ENCODE measurements at regions not wholly inside any gene's neighbourhood (a gene's known extent, or its start where the extent isn't known, plus 50 kb on each side); places are given as distances from the start of the nearest gene placed in this dataset.

DNA sequence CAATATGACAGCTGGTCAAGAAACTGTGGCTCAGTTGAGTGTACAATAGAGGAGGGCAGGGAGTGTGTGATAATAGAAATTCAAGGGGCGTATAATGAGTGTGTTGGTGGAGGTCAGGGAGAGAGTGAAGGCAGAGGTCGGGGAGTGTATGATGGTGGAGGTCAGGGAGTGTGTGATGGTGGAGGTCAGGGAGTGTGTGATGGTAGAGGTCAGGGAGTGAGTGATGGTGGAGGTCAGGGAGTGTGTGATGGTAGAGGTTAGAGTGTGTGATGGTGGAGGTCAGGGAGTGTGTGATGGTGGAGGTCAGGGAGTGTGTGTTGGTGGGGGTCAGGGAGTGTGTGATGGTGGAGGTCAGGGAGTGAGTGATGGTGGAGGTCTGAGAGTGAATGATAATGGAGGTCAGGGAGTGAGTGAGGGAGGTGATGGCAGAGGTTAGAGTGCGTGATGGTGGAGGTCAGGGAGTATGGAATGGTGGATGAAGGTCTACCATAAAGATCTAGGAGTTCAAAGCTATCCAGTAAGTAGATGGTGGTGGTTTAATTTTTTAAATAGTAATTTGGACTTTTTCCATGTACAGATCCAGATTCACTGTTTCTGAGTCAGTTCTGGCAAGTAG, 57.7 kb upstream of the TNS3 start:
- no peak overlapping the region for H3K9ac ChIP-seq (ENCODE audit: low read depth in 1 of 2, low read length in 2 of 2)
- H3K27ac ChIP-seq (ENCODE audit: low read depth in 2 of 2, low read length in 2 of 2), result no peak overlapping the region
- peaks cover 3 to 6% of the 10 kb centered on the region in 2 donors for H3K4me1 ChIP-seq (ENCODE audit: control insufficient read depth in 2 of 2, insufficient read depth in 2 of 2, low read length in 2 of 2)
- H3K9me3 ChIP-seq (ENCODE audit: control insufficient read depth in 2 of 2, low read length in 2 of 2), result no peaks in the 10 kb centered on the region
- no peak overlapping the region for H3K4me3 ChIP-seq (ENCODE audit: low read length in 2 of 2)
- no peaks in the 10 kb centered on the region for H3K36me3 ChIP-seq (ENCODE audit: control insufficient read depth in 2 of 2, insufficient read depth in 2 of 2, low read length in 2 of 2)
- no peaks in the 10 kb centered on the region for H3K27me3 ChIP-seq (ENCODE audit: control insufficient read depth in 2 of 2, insufficient read depth in 2 of 2, low read length in 2 of 2)

- no peak overlapping the region for H3K4me3 ChIP-seq (ENCODE audit: low read length in 2 of 2)
- H3K36me3 ChIP-seq (ENCODE audit: control insufficient read depth in 2 of 2, insufficient read depth in 2 of 2, low read length in 2 of 2), result no peaks in the 10 kb centered on the region
- H3K27me3 ChIP-seq (ENCODE audit: control insufficient read depth in 2 of 2, insufficient read depth in 2 of 2, low read length in 2 of 2), result no peaks in the 10 kb centered on the region
- H3K27ac ChIP-seq (ENCODE audit: low read depth in 2 of 2, low read length in 2 of 2), result no peak overlapping the region
- peaks cover 3 to 6% of the 10 kb centered on the region in 2 donors for H3K4me1 ChIP-seq (ENCODE audit: control insufficient read depth in 2 of 2, insufficient read depth in 2 of 2, low read length in 2 of 2)
- H3K9me3 ChIP-seq (ENCODE audit: control insufficient read depth in 2 of 2, low read length in 2 of 2), result no peaks in the 10 kb centered on the region
- H3K9ac ChIP-seq (ENCODE audit: low read depth in 1 of 2, low read length in 2 of 2), result no peak overlapping the region
Observed at GRCh38 chr7:47638679-47639315, 56.9 kb upstream of the TNS3 start.

DNA sequence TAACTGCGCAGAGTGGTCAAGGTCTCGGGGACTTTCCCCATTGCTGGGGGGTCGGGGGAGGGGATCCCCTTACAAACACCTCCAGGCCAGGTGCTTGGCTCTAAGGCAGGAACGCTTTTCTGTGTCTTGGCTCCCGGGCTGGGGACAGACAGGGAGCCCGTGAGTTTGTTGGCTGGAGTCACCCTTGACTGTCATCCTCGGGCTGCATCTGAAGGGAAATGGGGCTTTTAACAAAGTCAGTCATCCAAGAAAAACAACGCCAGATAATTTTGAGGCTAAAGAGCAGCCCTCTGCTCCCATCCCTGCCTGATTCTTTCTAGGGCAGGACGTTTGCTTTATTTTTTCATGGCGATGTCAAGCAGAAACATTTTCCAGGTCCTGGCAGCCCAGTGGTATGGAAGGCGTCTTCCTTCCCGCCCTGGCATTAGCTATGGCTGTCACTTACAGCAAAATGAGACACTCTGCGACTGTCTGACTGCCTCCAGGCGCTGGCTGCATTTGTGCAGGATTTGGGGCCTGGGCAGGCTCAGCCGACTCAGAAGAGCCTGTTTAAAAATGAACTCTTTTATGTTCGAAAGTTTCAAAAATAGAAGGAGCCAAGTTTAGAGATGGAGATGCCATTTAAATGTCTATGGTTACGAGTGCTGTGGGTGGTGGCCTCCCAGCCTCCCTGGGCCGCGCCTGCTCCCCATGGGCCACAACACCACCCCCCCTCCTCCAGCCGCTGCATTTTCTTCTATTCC, 54.7 kb upstream of the TNS3 start:
- H3K27me3 ChIP-seq (ENCODE audit: control insufficient read depth in 2 of 2, insufficient read depth in 2 of 2, low read length in 2 of 2), result no peaks in the 10 kb centered on the region
- no peaks in the 10 kb centered on the region for H3K36me3 ChIP-seq (ENCODE audit: control insufficient read depth in 2 of 2, insufficient read depth in 2 of 2, low read length in 2 of 2)
- no peaks in the 10 kb centered on the region for H3K9me3 ChIP-seq (ENCODE audit: control insufficient read depth in 2 of 2, low read length in 2 of 2)
- no peak overlapping the region for H3K9ac ChIP-seq (ENCODE audit: low read depth in 1 of 2, low read length in 2 of 2)
- H3K4me3 ChIP-seq (ENCODE audit: low read length in 2 of 2), result no peak overlapping the region
- H3K4me1 ChIP-seq (ENCODE audit: control insufficient read depth in 2 of 2, insufficient read depth in 2 of 2, low read length in 2 of 2), result peaks cover 3 to 6% of the 10 kb centered on the region in 2 donors
- H3K27ac ChIP-seq (ENCODE audit: low read depth in 2 of 2, low read length in 2 of 2), result peak overlapping the region in 1 of 2 donors; percentile 9

DNA sequence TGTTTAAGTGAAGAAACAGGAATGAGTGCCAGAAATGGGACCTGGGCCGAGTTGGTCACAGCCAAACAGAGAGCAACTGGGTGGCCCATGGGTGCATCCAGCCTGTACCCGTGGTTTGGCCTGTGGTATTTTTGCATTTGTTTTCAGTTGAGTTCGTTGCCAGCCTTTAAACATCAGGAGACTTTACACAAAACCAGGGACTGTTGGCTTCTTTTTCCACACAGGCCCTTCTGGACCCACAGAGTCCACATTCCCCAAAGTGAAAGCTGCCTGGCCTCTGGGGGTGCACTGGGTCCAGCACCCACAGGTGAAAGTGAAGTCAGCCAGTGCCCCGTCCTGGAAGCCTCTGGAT, 54.1 kb upstream of the TNS3 start:
- H3K27ac ChIP-seq (ENCODE audit: low read depth in 2 of 2, low read length in 2 of 2), result peak overlapping the region in 1 of 2 donors; percentile 9
- no peaks in the 10 kb centered on the region for H3K9me3 ChIP-seq (ENCODE audit: control insufficient read depth in 2 of 2, low read length in 2 of 2)
- no peak overlapping the region for H3K9ac ChIP-seq (ENCODE audit: low read depth in 1 of 2, low read length in 2 of 2)
- H3K4me1 ChIP-seq (ENCODE audit: control insufficient read depth in 2 of 2, insufficient read depth in 2 of 2, low read length in 2 of 2), result peaks cover 3 to 6% of the 10 kb centered on the region in 2 donors
- H3K36me3 ChIP-seq (ENCODE audit: control insufficient read depth in 2 of 2, insufficient read depth in 2 of 2, low read length in 2 of 2), result no peaks in the 10 kb centered on the region
- no peaks in the 10 kb centered on the region for H3K27me3 ChIP-seq (ENCODE audit: control insufficient read depth in 2 of 2, insufficient read depth in 2 of 2, low read length in 2 of 2)
- no peak overlapping the region for H3K4me3 ChIP-seq (ENCODE audit: low read length in 2 of 2)

GRCh38 chr7:47635091-47636080, 53.5 kb upstream of the TNS3 start:
- Histone ChIP-seq H3K27ac (ENCODE audit: low read depth in 2 of 2, low read length in 2 of 2) (no peak overlapping the region), H3K36me3 (ENCODE audit: control insufficient read depth in 2 of 2, insufficient read depth in 2 of 2, low read length in 2 of 2) (no peaks in the 10 kb centered on the region), H3K4me1 (ENCODE audit: control insufficient read depth in 2 of 2, insufficient read depth in 2 of 2, low read length in 2 of 2) (peaks cover 3 to 6% of the 10 kb centered on the region in 2 donors), H3K27me3 (ENCODE audit: control insufficient read depth in 2 of 2, insufficient read depth in 2 of 2, low read length in 2 of 2) (no peaks in the 10 kb centered on the region), H3K9me3 (ENCODE audit: control insufficient read depth in 2 of 2, low read length in 2 of 2) (no peaks in the 10 kb centered on the region), H3K4me3 (ENCODE audit: low read length in 2 of 2) (peak overlapping the region; percentile 13 to 38), H3K9ac (ENCODE audit: low read depth in 1 of 2, low read length in 2 of 2) (peak overlapping the region in 1 of 2 donors; percentile 32)

- no peak overlapping the region for H3K27ac ChIP-seq (ENCODE audit: low read depth in 2 of 2, low read length in 2 of 2)
- H3K9me3 ChIP-seq (ENCODE audit: control insufficient read depth in 2 of 2, low read length in 2 of 2), result no peaks in the 10 kb centered on the region
- H3K4me3 ChIP-seq (ENCODE audit: low read length in 2 of 2), result no peak overlapping the region
- H3K4me1 ChIP-seq (ENCODE audit: control insufficient read depth in 2 of 2, insufficient read depth in 2 of 2, low read length in 2 of 2), result peaks cover 3 to 6% of the 10 kb centered on the region in 2 donors
- H3K36me3 ChIP-seq (ENCODE audit: control insufficient read depth in 2 of 2, insufficient read depth in 2 of 2, low read length in 2 of 2), result no peaks in the 10 kb centered on the region
- no peak overlapping the region for H3K9ac ChIP-seq (ENCODE audit: low read depth in 1 of 2, low read length in 2 of 2)
- no peaks in the 10 kb centered on the region for H3K27me3 ChIP-seq (ENCODE audit: control insufficient read depth in 2 of 2, insufficient read depth in 2 of 2, low read length in 2 of 2)
Observed at GRCh38 chr7:47634273-47634672, 52.4 kb upstream of the TNS3 start.

DNA sequence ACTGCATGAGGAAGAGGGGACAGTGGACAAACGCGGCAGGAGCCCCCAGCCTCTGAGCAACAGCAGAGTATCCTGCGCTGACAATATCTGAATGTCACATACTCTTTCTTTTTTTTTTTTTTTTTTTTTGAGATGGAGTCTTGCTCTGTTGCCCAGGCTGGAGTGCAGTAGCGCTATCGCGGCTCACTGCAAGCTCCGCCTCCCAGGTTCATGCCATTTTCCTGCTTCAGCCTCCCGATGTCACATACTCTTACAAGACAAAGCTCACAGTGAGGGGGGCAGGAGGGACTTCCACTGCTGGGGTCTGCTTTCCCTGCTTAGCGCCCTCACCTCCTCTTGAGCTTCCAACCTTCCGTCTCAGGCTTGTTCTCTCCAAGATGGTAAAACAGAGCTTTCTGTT, 51.2 kb upstream of the TNS3 start:
- H3K9me3 ChIP-seq (ENCODE audit: control insufficient read depth in 2 of 2, low read length in 2 of 2), result no peaks in the 10 kb centered on the region
- H3K4me3 ChIP-seq (ENCODE audit: low read length in 2 of 2), result no peak overlapping the region
- H3K27me3 ChIP-seq (ENCODE audit: control insufficient read depth in 2 of 2, insufficient read depth in 2 of 2, low read length in 2 of 2), result no peaks in the 10 kb centered on the region
- no peak overlapping the region for H3K27ac ChIP-seq (ENCODE audit: low read depth in 2 of 2, low read length in 2 of 2)
- H3K4me1 ChIP-seq (ENCODE audit: control insufficient read depth in 2 of 2, insufficient read depth in 2 of 2, low read length in 2 of 2), result peaks cover 0 to 5% of the 10 kb centered on the region in 2 donors
- no peak overlapping the region for H3K9ac ChIP-seq (ENCODE audit: low read depth in 1 of 2, low read length in 2 of 2)
- H3K36me3 ChIP-seq (ENCODE audit: control insufficient read depth in 2 of 2, insufficient read depth in 2 of 2, low read length in 2 of 2), result no peaks in the 10 kb centered on the region

Data from mucosa of rectum (tissue), 2 donors.